Mesenteric fat pad (tissue), 1 donor: ENCODE measurements at regions not wholly inside any gene's neighbourhood (a gene's known extent, or its start where the extent isn't known, plus 50 kb on each side); places are given as distances from the start of the nearest gene placed in this dataset.

Experiments used
- DNase-seq: peaks from one replicate; pipeline ENCODE4 v3.0.0-alpha.2; 2020; ENCODE audit warnings: low spot score
- donor health status: DM: yes; HTN: yes; CAD: no.

DNA sequence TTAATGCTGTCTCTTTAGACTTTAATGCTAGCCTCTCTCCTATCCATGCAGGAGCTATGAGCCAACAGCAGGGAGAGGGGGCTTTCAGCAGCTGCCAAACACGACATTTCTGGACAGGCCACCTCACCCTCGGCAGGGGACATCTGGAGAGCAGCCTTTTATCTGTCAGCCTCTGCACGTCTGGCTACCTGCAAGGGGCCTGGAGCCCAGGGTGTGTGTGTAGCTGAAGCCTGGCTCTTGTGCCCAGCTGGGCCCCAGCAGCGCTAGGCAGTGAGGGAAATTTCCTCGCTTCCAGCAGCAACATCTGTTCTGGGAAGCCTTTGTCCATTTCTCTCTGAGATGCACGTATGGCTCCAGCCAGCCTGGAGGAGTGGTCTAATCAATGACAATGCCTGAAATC, 728.7 kb upstream of the ID2 start:
- no peak for DNase-seq

- DNase-seq: no peak
These were observed 727.6 kb upstream of the ID2 start for GRCh38 chr2:7954234-7954633.

GRCh38 chr2:7956126-7956689, 725.6 kb upstream of the ID2 start:
- no peak for DNase-seq

GRCh38 chr2:7961550-7961949, 720.3 kb upstream of the ID2 start:
- no peak for DNase-seq

GRCh38 chr2:7962161-7962560, 719.7 kb upstream of the ID2 start:
- DNase-seq: no peak

GRCh38 chr2:7963787-7964186, 718.1 kb upstream of the ID2 start:
- no peak for DNase-seq

DNA sequence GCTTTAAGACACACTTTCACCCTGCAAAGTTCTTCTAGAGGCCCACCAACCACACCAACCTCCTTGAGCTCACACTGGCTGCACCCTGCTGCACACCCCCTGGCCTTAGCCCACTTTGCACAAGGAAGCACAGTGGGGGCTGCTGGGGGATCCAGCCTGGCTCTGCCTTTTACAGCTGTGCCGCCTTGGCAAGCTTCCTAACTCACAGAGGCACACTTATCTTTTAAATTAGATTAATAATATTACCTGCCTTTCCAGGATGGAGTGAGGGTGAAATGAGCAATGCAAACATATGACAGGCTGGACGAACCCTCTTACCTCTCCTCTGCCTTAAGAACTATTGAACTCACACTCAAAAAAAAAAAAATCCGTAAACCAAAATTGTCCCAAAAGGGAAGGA, 715.8 kb upstream of the ID2 start:
- DNase-seq: no peak

- DNase-seq: no peak
These were observed 714.0 kb upstream of the ID2 start for GRCh38 chr2:7967707-7968405.

- no peak for DNase-seq
These were observed 711.9 kb upstream of the ID2 start for GRCh38 chr2:7969756-7970515.

DNA sequence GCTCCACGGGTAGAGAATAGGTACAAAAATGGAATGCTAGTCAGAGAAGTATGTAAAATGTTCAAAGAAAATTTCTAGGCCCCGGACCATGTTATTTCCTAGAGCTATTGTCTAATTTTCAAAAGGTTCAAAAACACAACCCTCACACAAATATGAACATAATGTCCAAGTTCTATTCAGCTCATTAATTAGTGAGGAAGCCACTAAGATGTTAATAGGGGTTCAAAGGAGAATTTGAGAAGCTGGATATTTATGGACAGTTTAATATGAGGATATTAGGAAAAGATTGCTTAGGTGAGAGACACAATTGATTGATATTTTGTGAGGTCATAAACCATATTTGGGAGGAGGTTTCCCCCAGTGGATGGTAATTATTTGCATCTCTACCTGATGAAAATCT, 710.6 kb upstream of the ID2 start:
- DNase-seq: no peak

DNA sequence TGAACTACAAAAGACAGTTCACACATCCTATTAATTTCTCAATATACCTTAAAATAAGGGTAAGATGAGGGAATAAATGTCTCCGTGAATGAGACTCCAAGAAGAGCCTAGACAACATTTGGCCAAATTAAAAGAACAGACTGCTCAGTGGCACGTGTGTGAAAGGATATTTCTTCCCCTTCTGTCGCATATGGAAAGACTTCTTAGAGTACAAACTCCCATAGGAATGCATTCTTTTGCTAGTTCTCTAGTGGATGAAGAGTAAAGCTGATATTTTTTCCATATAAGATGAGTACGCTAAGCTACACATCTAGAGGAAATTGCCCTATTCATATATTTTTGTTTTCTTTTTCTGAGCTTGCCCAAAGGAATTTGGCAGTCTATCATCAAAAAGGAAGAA, 710.0 kb upstream of the ID2 start:
- no peak for DNase-seq

- DNase-seq: no peak
These were observed 709.2 kb upstream of the ID2 start for GRCh38 chr2:7972670-7973069.

- DNase-seq: no peak
These were observed 707.9 kb upstream of the ID2 start for GRCh38 chr2:7973801-7974480.

DNA sequence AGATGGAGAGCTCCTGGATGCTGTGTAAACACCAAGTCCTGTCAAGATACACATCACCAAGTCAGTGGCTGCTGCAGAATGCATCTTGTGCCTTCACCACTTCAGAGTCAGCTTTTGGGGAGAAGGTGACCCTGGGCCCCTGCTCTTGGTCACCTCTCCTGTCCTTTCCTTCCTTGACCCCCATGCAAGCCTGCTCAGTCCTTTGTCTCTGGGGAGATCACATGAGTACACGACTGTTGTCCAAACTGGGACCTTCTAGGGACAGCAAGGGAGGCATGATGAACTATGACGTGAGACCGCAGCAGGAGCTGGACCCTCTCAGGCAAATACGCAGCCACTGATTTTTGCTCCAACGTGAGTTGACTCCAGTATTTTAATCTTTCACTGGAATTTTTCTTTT, 706.9 kb upstream of the ID2 start:
- no peak for DNase-seq

GRCh38 chr2:7976206-7976605, 705.6 kb upstream of the ID2 start:
- no peak for DNase-seq

GRCh38 chr2:7977981-7978380, 703.9 kb upstream of the ID2 start:
- DNase-seq: no peak

DNA sequence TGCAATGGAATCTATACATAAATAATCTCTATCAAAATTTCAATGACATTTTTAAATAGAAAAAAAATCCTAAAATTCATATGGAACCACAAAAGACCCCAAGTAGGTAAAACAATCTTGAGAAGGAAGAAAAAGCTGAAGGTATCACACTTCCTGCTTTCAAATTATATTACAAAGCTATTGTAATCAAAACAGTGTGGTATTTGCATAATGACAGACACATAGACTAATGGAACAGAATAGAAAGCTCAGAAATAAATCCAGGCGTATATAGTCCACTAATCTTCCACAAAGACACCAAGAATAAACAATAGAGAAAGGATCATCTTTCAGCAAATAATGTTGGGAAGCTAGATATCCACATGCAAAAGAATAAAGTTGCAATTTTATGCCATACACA, 699.8 kb upstream of the ID2 start:
- DNase-seq: no peak

DNA sequence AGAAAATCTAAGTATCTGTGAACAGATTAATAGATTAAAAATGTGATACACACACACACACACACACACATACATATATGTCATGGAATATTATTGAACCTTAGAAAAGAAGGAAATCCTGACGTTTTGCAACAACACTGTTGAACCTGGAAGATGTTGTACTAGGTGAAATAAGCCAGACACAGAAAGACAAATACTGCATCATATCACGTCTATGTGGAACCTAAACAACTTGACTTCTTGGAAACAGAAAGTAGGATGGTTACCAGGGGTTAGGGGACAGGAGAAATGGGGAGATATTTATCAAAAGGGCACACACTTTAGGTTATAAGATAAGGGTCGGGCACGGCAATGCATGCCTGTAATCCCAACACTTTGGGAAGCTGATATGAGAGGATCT, 698.4 kb upstream of the ID2 start:
- no peak for DNase-seq

GRCh38 chr2:7983912-7984311, 697.9 kb upstream of the ID2 start:
- DNase-seq: no peak

DNA sequence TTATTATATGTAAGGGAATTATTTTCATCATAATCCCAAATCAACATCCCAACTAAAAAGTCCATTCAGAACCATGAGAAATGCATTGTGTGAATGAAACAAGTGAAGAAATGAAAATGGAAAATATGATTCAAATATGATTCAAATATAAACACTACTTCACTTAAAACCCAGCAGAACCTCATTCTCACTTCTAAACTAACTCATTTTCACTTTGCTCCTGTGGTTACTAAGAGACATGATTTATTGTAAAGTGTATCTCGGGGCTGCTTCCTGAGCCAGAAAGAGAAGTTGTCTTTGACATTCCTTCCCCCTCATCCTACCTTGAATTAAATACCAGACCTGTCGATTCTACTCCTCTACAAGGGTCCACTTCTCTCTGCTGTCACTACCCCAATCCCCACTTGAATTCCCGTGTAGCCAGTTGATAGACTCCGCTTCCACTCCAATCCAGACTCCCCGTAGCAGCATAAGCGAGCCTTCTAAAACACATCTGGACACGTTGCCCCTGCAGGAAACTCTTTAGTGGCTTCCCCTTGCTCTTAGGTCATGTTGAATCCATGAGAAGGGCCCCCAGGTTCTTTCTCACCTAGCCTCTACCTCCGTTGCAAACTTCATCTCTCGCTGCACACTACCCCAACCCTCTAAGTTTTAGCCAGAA, 697.0 kb upstream of the ID2 start:
- no peak for DNase-seq

GRCh38 chr2:7986431-7986830, 695.4 kb upstream of the ID2 start:
- no peak for DNase-seq

GRCh38 chr2:7987992-7988391, 693.9 kb upstream of the ID2 start:
- DNase-seq: no peak
